Ascending aorta (tissue), 2 donors: ENCODE measurements at regions not wholly inside any gene's neighbourhood (a gene's known extent, or its start where the extent isn't known, plus 50 kb on each side); places are given as distances from the start of the nearest gene placed in this dataset.
A peak's percentile ranks its signal among the peaks of the same experiment; 100 is the strongest.

Experiments
- DNase-seq, 2 donors: peaks; one replicate each; pipeline ENCODE4 v3.0.0-alpha.2; 2019; ENCODE audit warnings: low spot score in 2 of 2
- H3K27ac ChIP-seq, 2 donors: fragments of 200-600 bp; sonication (generic); one replicate each; pipeline ENCODE4 v1.5.1; 2016 to 2017; ENCODE audit warnings: mild to moderate bottlenecking in 1 of 2
- H3K27me3 ChIP-seq: fragments of 200-600 bp; sonication (generic); one replicate; pipeline ENCODE4 v1.5.1; 2017
- H3K36me3 ChIP-seq, 2 donors: fragments of 200-600 bp; sonication (generic); one replicate each; pipeline ENCODE4 v1.5.1; 2016
- H3K4me1 ChIP-seq, 2 donors: fragments of 200-600 bp; sonication (generic); one replicate each; pipeline ENCODE4 v1.5.1; 2016 to 2017; ENCODE audit warnings: mild to moderate bottlenecking in 1 of 2
- H3K4me3 ChIP-seq, 2 donors: fragments of 200-600 bp; sonication (generic); one replicate each; pipeline ENCODE4 v1.5.1; 2016 to 2017; ENCODE audit warnings: mild to moderate bottlenecking in 1 of 2
- H3K9me3 ChIP-seq, 2 donors: fragments of 200-600 bp; sonication (generic); one replicate each; pipeline ENCODE4 v1.5.1; 2016
- intact Hi-C: fragments of 100-400 bp; cut with DNase I; formaldehyde crosslinking; loops from one replicate; pipeline ENCODE4 v1.15.1; 2023
- TF ChIP-seq, protein P1 (sequence below), 3 experiments: fragments of 200-600 bp in 2 of 3; fragments of 450-650 bp in 1 of 3; sonication (generic) in 2 of 3; IDR thresholded peaks; one replicate each; pipeline ENCODE4 v1.5.1; 2016 to 2019; ENCODE audit warnings: antibody characterized with exemption in 3 of 3, mild to moderate bottlenecking in 1 of 3, moderate library complexity in 1 of 3

DNA sequence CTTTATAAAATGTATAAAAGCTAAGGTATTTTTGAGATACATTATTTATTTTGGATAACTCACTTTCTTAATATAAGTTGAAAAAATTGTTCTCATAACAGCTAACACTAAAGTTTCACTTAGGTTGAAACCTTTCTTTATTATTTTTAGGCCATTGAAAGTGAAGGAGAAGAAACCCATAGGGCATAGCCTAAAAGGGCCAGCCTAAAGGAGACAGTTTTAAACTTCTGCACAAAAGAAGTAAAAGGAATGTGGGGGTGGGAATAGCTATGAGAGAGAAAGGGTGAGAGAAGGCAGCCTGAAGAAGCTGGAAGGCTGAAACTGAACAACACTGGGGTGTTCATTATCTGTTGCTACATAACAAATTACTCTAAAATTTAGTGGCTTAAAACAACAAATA, 57.6 kb upstream of the RAPGEF2 start:
- H3K4me1 ChIP-seq = no peaks in the 10 kb centered on the region
- H3K9me3 ChIP-seq = no peaks in the 10 kb centered on the region
- no peak for DNase-seq
- no peaks in the 10 kb centered on the region for H3K27me3 ChIP-seq
- H3K27ac ChIP-seq = no peak overlapping the region
- TF ChIP-seq, protein P1, sequence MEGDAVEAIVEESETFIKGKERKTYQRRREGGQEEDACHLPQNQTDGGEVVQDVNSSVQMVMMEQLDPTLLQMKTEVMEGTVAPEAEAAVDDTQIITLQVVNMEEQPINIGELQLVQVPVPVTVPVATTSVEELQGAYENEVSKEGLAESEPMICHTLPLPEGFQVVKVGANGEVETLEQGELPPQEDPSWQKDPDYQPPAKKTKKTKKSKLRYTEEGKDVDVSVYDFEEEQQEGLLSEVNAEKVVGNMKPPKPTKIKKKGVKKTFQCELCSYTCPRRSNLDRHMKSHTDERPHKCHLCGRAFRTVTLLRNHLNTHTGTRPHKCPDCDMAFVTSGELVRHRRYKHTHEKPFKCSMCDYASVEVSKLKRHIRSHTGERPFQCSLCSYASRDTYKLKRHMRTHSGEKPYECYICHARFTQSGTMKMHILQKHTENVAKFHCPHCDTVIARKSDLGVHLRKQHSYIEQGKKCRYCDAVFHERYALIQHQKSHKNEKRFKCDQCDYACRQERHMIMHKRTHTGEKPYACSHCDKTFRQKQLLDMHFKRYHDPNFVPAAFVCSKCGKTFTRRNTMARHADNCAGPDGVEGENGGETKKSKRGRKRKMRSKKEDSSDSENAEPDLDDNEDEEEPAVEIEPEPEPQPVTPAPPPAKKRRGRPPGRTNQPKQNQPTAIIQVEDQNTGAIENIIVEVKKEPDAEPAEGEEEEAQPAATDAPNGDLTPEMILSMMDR (IDR thresholded peaks at IDR 0.05) = no peak
- H3K4me3 ChIP-seq = no peak overlapping the region
- intact Hi-C loops = no loop called here
- no peaks in the 10 kb centered on the region for H3K36me3 ChIP-seq

DNA sequence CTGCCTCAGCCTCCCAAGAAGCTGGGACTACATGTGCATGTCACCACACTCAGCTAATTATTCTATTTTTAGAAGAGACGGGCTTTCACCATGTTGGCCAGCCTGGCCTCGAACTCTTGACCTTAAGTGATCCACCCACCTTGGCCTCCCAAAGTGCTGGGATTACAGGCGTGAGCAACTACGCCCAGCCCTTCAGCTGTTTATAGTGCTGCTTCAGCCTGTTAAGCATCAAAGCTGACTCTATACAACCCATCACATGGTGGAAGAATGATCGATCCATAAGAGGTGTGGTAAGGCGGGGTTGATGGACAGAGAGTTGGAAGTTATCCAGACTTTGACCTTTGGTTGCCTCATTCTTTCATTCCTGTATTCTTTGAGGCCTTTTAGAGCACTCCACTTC, 56.2 kb upstream of the RAPGEF2 start:
- H3K27ac ChIP-seq = no peak overlapping the region
- TF ChIP-seq, protein P1 (IDR thresholded peaks at IDR 0.05) = no peak
- H3K27me3 ChIP-seq = no peaks in the 10 kb centered on the region
- H3K36me3 ChIP-seq = no peaks in the 10 kb centered on the region
- intact Hi-C loops = no loop called here
- no peak overlapping the region for H3K4me3 ChIP-seq
- H3K9me3 ChIP-seq = no peaks in the 10 kb centered on the region
- no peaks in the 10 kb centered on the region for H3K4me1 ChIP-seq
- DNase-seq = no peak

DNA sequence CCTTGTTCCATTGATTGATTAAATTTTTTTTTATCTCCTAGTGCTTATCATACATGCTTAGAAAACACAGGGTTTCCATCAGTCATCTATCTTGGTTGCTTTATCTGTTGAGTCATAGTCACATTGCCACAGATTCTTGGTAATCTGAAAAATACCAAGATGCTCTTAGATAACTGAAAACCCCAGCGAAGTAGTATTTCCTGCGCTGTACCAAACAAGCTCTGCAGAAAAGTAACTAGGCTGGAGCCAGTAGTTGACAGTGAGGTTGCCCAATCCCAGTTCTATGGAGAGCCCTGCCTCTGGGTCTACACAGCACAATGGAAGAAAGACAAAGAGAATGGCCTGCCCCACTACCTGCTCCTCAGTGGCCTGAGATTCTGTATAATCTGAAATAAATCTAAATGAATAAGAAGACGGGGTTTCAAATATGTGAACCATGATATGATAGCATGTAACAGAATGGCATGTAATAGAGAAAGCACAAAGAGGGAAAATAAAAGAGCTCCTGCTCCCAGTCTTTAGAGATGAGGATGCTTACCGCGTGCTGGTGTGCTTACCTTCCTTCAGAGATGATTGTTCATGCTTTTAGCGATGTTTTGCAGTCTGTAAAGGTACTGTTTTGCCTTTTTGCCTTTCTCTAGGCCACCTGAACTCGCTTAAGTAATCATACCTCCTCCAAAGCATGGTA, 55.3 kb upstream of the RAPGEF2 start:
- Histone ChIP-seq H3K9me3 (no peaks in the 10 kb centered on the region), H3K4me1 (no peaks in the 10 kb centered on the region), H3K27ac (peak overlapping the region in 1 of 2 donors; percentile 19), H3K36me3 (no peaks in the 10 kb centered on the region), H3K27me3 (no peaks in the 10 kb centered on the region), H3K4me3 (peak overlapping the region in 1 of 2 donors; percentile 54)
- intact Hi-C loops = no loop called here
- DNase-seq = no peak
- TF ChIP-seq, protein P1 (IDR thresholded peaks at IDR 0.05) = no peak

DNA sequence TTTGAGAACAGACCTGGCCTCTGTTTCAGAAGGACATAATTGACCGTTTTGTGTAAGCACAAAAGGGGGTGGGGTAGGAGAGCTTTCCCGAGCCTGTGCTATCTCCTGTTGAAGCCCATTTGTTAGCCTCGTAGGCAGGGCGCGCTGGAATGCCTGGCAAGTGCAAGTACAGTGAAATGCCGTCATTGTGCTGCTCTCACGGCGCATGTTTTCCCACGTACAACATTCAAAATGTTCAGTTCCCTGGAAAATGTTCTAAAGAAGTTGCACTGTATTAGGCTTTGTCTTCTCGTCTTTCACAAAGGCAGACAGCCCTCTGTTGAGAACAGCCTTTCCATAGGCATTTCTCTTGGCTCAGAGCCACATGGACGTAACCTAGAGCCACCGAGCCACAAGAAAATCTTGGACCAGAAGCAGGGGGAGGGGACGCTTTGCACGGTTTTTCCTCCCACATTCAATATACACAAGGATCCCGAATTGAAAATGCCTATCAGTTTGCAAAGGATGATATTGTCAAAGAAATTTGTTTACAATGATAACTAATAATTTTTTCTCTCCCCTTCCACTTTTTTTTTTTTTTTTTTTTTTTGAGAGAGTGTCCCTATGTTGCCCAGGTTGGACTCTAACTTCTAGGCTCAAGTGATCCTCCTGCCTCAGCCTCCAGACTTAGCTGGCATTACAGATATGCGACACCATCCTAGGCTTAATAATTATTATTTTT, 54.6 kb upstream of the RAPGEF2 start:
- intact Hi-C loops = no loop called here
- TF ChIP-seq, protein P1 (IDR thresholded peaks at IDR 0.05) = no peak
- Histone ChIP-seq H3K4me1 (no peaks in the 10 kb centered on the region), H3K27me3 (no peaks in the 10 kb centered on the region), H3K36me3 (no peaks in the 10 kb centered on the region), H3K4me3 (peak overlapping the region in 1 of 2 donors; percentile 54), H3K27ac (peak overlapping the region in 1 of 2 donors; percentile 19), H3K9me3 (no peaks in the 10 kb centered on the region)
- peak in 1 of 2 donors; percentile 81 for DNase-seq

DNA sequence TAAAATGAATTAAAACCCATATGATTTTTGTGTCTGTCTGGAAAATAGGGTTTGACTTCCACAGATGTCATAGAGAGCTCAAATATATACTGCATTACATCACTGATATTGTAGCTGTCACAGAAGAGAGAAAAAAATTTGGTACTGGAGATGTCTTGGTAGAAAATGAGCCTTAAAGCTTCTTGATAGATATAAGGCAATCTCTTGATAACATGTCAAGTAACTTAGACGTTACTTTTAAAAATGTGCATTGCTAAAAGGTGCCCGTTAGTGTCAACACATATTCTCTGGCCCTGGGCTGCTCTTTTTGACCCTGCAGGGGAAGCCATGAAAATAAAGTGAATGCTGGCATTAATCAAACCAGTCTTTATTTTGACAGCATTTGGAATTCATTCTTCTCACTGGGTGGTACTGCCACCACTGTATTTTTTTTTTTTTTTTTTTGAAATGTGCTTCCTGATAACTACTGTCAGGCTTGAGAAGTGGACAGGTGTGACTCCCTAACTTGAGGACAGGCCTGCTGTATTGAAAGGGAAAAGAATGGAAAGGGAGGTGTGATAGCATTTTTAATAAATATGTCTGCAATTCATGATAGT, 53.0 kb upstream of the RAPGEF2 start:
- Histone ChIP-seq H3K27me3 (no peaks in the 10 kb centered on the region), H3K27ac (no peak overlapping the region), H3K4me3 (no peak overlapping the region), H3K9me3 (no peaks in the 10 kb centered on the region), H3K36me3 (no peaks in the 10 kb centered on the region), H3K4me1 (no peaks in the 10 kb centered on the region)
- intact Hi-C loops = no loop called here
- TF ChIP-seq, protein P1 (IDR thresholded peaks at IDR 0.05) = no peak
- DNase-seq = no peak
